Fibroblast of the aortic adventitia (primary cell): ENCODE measurements at regions not wholly inside any gene's neighbourhood (a gene's known extent, or its start where the extent isn't known, plus 50 kb on each side); places are given as distances from the start of the nearest gene placed in this dataset.

Experiments used
- DNase-seq: peaks from one replicate; pipeline ENCODE4 v3.0.0-alpha.2; 2010; ENCODE audit warnings: low read depth
- H3K4me3 ChIP-seq: 2 replicates; pipeline ENCODE4 v1.5.1; 2011; ENCODE audit warnings: low read depth, mild to moderate bottlenecking, control low read depth, low read length, moderate library complexity
- CTCF ChIP-seq: IDR thresholded peaks from 2 replicates; pipeline ENCODE4 v1.5.1; 2011; ENCODE audit warnings: mild to moderate bottlenecking, low read length, control low read depth, inconsistent platforms; ENCODE audit not compliant: insufficient read depth

- TF ChIP-seq CTCF, result no peak
- no peak overlapping the region for H3K4me3 ChIP-seq
- no peak for DNase-seq
These were observed 181.4 kb upstream of the SHH start for GRCh38 chr7:155993420-155994278.

GRCh38 chr7:155992974-155993373 lies 180.7 kb upstream of the SHH start:
- H3K4me3 ChIP-seq, result no peak overlapping the region
- no peak for DNase-seq
- no peak for TF ChIP-seq CTCF

- no peak for DNase-seq
- no peak for TF ChIP-seq CTCF
- no peak overlapping the region for H3K4me3 ChIP-seq
These were observed 180.3 kb upstream of the SHH start for GRCh38 chr7:155992538-155992937.

- H3K4me3 ChIP-seq, result no peak overlapping the region
- no peak for TF ChIP-seq CTCF
- DNase-seq, result no peak
These were observed 179.8 kb upstream of the SHH start for GRCh38 chr7:155992107-155992506.

GRCh38 chr7:155991470-155991869 lies 179.2 kb upstream of the SHH start:
- DNase-seq, result no peak
- H3K4me3 ChIP-seq, result no peak overlapping the region
- no peak for TF ChIP-seq CTCF

- TF ChIP-seq CTCF, result no peak
- DNase-seq, result no peak
- no peak overlapping the region for H3K4me3 ChIP-seq
These were observed 176.2 kb upstream of the SHH start for GRCh38 chr7:155988416-155988815.
